ENCODE measurements at regions not wholly inside any gene's neighbourhood (a gene's known extent, or its start where the extent isn't known, plus 50 kb on each side); places are given as distances from the start of the nearest gene placed in this dataset.

- TF ChIP-seq ZBTB7A (IDR thresholded peaks at IDR 0.05; ENCODE audit: low read depth) (no peak), RAD21 (IDR thresholded peaks at IDR 0.05; ENCODE audit: low read depth) (no peak), FOXM1 (IDR thresholded peaks at IDR 0.05; ENCODE audit: borderline replicate concordance, low read depth) (no peak), TCF12 (IDR thresholded peaks at IDR 0.05; ENCODE audit: low read depth) (no peak), TAF1 (IDR thresholded peaks at IDR 0.05; ENCODE audit: low read depth) (no peak), EGR1 (IDR thresholded peaks at IDR 0.05) (no peak), YY1 (IDR thresholded peaks at IDR 0.05; ENCODE audit: low read depth) (no peak), MAX (IDR thresholded peaks at IDR 0.05) (no peak), REST (IDR thresholded peaks at IDR 0.05; ENCODE audit: low read depth) (no peak), NFIC (IDR thresholded peaks at IDR 0.05) (no peak), TEAD4 (IDR thresholded peaks at IDR 0.05) (no peak), EP300 (IDR thresholded peaks at IDR 0.05; ENCODE audit: borderline replicate concordance) (no peak), USF1 (IDR thresholded peaks at IDR 0.05) (no peak), CREB1 (IDR thresholded peaks at IDR 0.05; ENCODE audit: low read depth) (no peak), CEBPB (IDR thresholded peaks at IDR 0.05) (no peak)
Observed at GRCh38 chr19:31506102-31506501, 156.9 kb upstream of the TSHZ3 start.

GRCh38 chr19:31510635-31511034 is 161.4 kb upstream of the TSHZ3 start:
- no peak for TF ChIP-seq EP300 (IDR thresholded peaks at IDR 0.05; ENCODE audit: borderline replicate concordance)
- TF ChIP-seq RAD21 (IDR thresholded peaks at IDR 0.05; ENCODE audit: low read depth), result no peak
- no peak for TF ChIP-seq TCF12 (IDR thresholded peaks at IDR 0.05; ENCODE audit: low read depth)
- no peak for TF ChIP-seq EGR1 (IDR thresholded peaks at IDR 0.05)
- no peak for TF ChIP-seq CEBPB (IDR thresholded peaks at IDR 0.05)
- TF ChIP-seq FOXM1 (IDR thresholded peaks at IDR 0.05; ENCODE audit: borderline replicate concordance, low read depth), result no peak
- no peak for TF ChIP-seq NFIC (IDR thresholded peaks at IDR 0.05)
- no peak for TF ChIP-seq REST (IDR thresholded peaks at IDR 0.05; ENCODE audit: low read depth)
- no peak for TF ChIP-seq TAF1 (IDR thresholded peaks at IDR 0.05; ENCODE audit: low read depth)
- TF ChIP-seq MAX (IDR thresholded peaks at IDR 0.05), result no peak

GRCh38 chr19:31511098-31511497 is 161.9 kb upstream of the TSHZ3 start:
- TF ChIP-seq TCF12 (IDR thresholded peaks at IDR 0.05; ENCODE audit: low read depth) (no peak), TAF1 (IDR thresholded peaks at IDR 0.05; ENCODE audit: low read depth) (no peak), NFIC (IDR thresholded peaks at IDR 0.05) (no peak), CREB1 (IDR thresholded peaks at IDR 0.05; ENCODE audit: low read depth) (no peak), EP300 (IDR thresholded peaks at IDR 0.05; ENCODE audit: borderline replicate concordance) (no peak), ZBTB7A (IDR thresholded peaks at IDR 0.05; ENCODE audit: low read depth) (no peak), MAX (IDR thresholded peaks at IDR 0.05) (no peak)

GRCh38 chr19:31511696-31512095 is 162.5 kb upstream of the TSHZ3 start:
- TF ChIP-seq MAX (IDR thresholded peaks at IDR 0.05) (no peak), TEAD4 (IDR thresholded peaks at IDR 0.05) (no peak), ZBTB7A (IDR thresholded peaks at IDR 0.05; ENCODE audit: low read depth) (no peak), EP300 (IDR thresholded peaks at IDR 0.05; ENCODE audit: borderline replicate concordance) (no peak), CREB1 (IDR thresholded peaks at IDR 0.05; ENCODE audit: low read depth) (no peak), TCF12 (IDR thresholded peaks at IDR 0.05; ENCODE audit: low read depth) (no peak)

- TF ChIP-seq FOXM1 (IDR thresholded peaks at IDR 0.05; ENCODE audit: borderline replicate concordance, low read depth) (no peak), YY1 (IDR thresholded peaks at IDR 0.05; ENCODE audit: low read depth) (no peak), REST (IDR thresholded peaks at IDR 0.05; ENCODE audit: low read depth) (no peak), EP300 (IDR thresholded peaks at IDR 0.05; ENCODE audit: borderline replicate concordance) (no peak), NFIC (IDR thresholded peaks at IDR 0.05) (no peak), TEAD4 (IDR thresholded peaks at IDR 0.05) (no peak), ZBTB7A (IDR thresholded peaks at IDR 0.05; ENCODE audit: low read depth) (no peak), CEBPB (IDR thresholded peaks at IDR 0.05) (no peak), EGR1 (IDR thresholded peaks at IDR 0.05) (no peak), CREB1 (IDR thresholded peaks at IDR 0.05; ENCODE audit: low read depth) (no peak)
Observed at GRCh38 chr19:31512181-31512970, 163.1 kb upstream of the TSHZ3 start.

Measured in Ishikawa (cell line).